ENCODE measurements at regions not wholly inside any gene's neighbourhood (a gene's known extent, or its start where the extent isn't known, plus 50 kb on each side); places are given as distances from the start of the nearest gene placed in this dataset.

DNA sequence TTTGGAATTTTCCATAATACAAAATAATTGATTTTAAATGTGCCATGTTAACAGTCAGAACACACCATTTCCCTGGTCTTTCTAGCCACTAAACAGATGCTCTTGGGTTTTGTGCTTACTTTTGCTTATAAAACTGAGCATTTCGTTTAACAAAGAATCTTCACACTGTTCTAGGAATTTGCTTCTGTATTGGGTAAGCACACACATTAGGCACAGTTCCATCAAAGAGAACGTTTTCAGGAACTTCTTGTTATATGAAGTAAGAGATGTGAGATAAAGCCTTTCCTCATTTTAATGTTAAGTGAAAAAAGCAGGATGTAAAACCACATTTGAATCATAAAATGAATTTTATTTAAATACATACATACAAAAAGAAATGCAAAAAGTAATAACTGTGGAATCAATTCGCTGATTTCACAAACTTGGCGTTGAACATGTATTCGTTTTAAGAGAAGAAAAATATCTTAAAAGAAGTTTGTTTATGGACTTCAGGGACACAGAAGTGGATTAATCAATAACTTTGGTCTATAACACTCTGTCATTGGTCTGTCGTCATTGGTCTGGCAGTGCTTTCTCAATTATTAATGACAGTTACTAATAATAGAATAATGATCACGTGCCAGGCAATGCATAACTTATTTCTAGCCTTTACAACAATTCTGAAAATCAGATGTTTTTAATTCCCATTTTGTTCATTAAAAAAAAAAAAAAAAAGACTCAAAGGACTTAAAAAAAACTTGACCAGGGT is 199.9 kb upstream of the PRDM1 start:
- intact Hi-C loops (cut with DNase I) = no loop called here
- TF ChIP-seq CTCF (IDR thresholded peaks at IDR 0.05) = no peak
- Histone ChIP-seq H3K27me3 (ENCODE audit: insufficient read depth in 3 of 3, low read length in 2 of 3) (no peaks in the 10 kb centered on the region), H3K27ac (no peak overlapping the region), H3K4me1 (no peaks in the 10 kb centered on the region), H3K36me3 (ENCODE audit: insufficient read depth in 1 of 2, low read depth in 1 of 2) (no peaks in the 10 kb centered on the region), H3K9me3 (no peaks in the 10 kb centered on the region), H3K4me3 (no peak overlapping the region)
- ATAC-seq (no peak), DNase-seq (no peak)
- WGBS, 3 donors = 62 to 78% (median 66%) methylated on average over 7 of the region's 7 CpGs

DNA sequence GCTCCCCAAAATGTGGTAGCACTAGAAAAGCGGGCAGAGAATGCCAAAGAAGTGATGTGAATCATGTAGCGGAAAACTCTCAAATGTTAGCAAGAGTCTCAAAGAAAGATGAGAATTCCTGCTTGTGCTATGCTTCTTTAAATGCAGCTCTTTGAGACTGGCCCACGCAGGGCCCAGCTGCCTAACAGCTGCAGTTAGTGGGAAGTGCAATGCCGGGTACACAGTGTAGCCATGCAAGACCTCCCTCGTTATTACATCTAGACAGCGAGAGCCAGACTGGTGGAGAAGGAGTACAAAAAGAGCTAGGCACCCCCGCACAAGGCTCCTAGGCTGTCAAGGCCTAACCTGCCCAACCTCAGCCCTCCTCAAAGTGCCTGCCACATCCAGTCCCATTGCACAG is 201.7 kb upstream of the PRDM1 start:
- WGBS, 3 donors = 59 to 65% (median 65%) methylated on average over 7 of the region's 7 CpGs
- H3K27me3 ChIP-seq (ENCODE audit: insufficient read depth in 3 of 3, low read length in 2 of 3) = no peaks in the 10 kb centered on the region
- TF ChIP-seq CTCF (IDR thresholded peaks at IDR 0.05) = no peak
- no peak for ATAC-seq
- no peak for DNase-seq
- no peak overlapping the region for H3K27ac ChIP-seq
- intact Hi-C loops (cut with DNase I) = no loop called here
- no peak overlapping the region for H3K4me3 ChIP-seq
- H3K36me3 ChIP-seq (ENCODE audit: insufficient read depth in 1 of 2, low read depth in 1 of 2) = no peaks in the 10 kb centered on the region
- no peaks in the 10 kb centered on the region for H3K9me3 ChIP-seq
- H3K4me1 ChIP-seq = no peaks in the 10 kb centered on the region

- H3K9me3 ChIP-seq = no peaks in the 10 kb centered on the region
- 48 to 57% (median 55%) methylated on average over 4 of the region's 4 CpGs for WGBS, 3 donors
- no peak overlapping the region for H3K4me3 ChIP-seq
- H3K36me3 ChIP-seq (ENCODE audit: insufficient read depth in 1 of 2, low read depth in 1 of 2) = no peaks in the 10 kb centered on the region
- no peak for ATAC-seq
- TF ChIP-seq CTCF (IDR thresholded peaks at IDR 0.05) = no peak
- no peaks in the 10 kb centered on the region for H3K27me3 ChIP-seq (ENCODE audit: insufficient read depth in 3 of 3, low read length in 2 of 3)
- H3K27ac ChIP-seq = no peak overlapping the region
- no peak for DNase-seq
- H3K4me1 ChIP-seq = no peaks in the 10 kb centered on the region
- intact Hi-C loops (cut with DNase I) = no loop called here
These were observed 202.1 kb upstream of the PRDM1 start for GRCh38 chr6:105884011-105884410.

DNA sequence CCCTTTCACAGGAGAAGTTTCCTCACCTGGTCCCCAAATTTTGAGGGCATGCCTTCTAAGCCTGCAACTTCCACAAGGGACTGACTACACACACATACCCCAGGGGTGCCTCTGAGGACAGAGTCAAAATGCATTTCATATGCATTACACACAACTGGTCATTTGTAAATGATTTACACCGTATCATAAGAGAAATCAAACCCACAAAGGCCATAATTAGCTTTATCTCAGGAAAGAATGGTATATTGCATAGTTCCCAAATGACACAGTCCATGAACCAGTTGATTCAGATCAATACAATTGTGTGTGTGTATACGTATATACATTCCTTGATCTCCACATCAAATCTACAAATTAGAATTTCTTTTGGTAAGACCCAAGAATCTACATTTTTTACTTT is 203.3 kb upstream of the PRDM1 start:
- no peak for DNase-seq
- H3K9me3 ChIP-seq = no peaks in the 10 kb centered on the region
- intact Hi-C loops (cut with DNase I) = no loop called here
- peaks cover 0 to 4% (median 0%) of the 10 kb centered on the region in 3 donors for H3K27me3 ChIP-seq (ENCODE audit: insufficient read depth in 3 of 3, low read length in 2 of 3)
- H3K27ac ChIP-seq = no peak overlapping the region
- no peak overlapping the region for H3K4me3 ChIP-seq
- TF ChIP-seq CTCF (IDR thresholded peaks at IDR 0.05) = no peak
- no peaks in the 10 kb centered on the region for H3K4me1 ChIP-seq
- no peaks in the 10 kb centered on the region for H3K36me3 ChIP-seq (ENCODE audit: insufficient read depth in 1 of 2, low read depth in 1 of 2)
- ATAC-seq = no peak
- WGBS, 3 donors = 94 to 99% (median 94%) methylated on average over 2 of the region's 2 CpGs

Data from psoas muscle (tissue), 7 donors.